ENCODE measurements at regions not wholly inside any gene's neighbourhood (a gene's known extent, or its start where the extent isn't known, plus 50 kb on each side); places are given as distances from the start of the nearest gene placed in this dataset.
"Not testable (repeated sequence)": the region's sequence is repeated elsewhere in the genome, so short reads cannot be mapped to it uniquely, and the experiment has no call there.

DNA sequence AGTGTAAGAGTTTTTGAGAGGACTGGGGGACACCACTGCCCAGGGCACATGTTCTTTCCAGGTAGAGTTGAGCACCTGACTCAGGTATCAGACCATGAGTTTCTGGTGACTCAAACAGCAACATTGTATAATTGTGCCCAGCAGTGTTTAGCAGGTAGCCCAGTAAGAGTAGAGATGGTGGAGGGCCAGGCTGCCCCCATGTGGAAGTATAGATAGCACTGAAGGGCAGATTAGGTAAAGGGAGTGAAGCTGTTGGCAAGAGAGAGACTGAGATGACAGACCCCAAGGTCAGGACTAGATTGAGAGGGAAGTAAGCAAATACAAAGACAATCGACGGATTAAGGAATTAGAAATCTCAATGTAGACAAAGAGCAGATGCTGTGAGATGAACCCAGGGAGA is 74.6 kb downstream of the TRIM42 start:
- no peak for DNase-seq

DNA sequence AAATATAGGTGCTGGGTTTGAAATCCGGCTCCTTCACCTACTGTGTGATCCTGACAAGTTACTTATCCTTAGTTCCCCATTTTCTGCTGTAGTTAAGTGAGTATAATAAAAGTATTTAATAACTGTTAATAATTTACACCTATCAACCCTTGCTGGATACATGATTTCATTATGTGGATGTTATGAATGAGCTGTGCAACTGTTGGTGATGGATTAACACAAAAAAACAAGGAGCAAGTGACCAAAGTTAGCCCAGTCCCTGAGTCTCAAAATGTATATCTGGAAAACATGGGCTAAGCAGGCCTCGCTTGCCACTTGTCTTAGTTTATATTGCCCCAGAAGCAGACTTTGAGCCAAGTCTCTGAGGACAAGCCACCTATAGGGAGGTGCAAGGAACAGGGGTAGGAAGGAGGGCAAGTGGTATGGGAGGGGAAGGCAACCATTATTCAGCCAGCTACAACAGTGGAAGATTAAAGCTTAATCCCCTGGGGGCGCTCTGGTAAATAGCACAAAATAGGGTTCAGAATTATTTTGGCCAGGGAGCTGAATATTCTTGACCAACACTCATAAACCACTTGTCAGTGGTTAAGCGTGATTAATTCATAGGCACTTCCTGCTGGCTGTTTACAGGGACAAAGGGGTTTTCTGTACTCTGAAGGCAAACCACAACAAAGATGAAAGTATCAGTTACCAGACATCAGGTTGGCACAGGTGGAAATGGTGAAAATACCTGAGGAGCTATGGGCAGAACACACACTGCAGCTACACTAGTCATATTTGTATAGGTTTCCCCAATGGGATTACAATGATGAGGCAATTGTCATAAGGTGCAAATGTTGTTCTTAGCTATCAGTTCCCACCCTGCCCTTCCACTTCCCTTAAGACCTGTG is 76.2 kb downstream of the TRIM42 start:
- no peak for DNase-seq

DNA sequence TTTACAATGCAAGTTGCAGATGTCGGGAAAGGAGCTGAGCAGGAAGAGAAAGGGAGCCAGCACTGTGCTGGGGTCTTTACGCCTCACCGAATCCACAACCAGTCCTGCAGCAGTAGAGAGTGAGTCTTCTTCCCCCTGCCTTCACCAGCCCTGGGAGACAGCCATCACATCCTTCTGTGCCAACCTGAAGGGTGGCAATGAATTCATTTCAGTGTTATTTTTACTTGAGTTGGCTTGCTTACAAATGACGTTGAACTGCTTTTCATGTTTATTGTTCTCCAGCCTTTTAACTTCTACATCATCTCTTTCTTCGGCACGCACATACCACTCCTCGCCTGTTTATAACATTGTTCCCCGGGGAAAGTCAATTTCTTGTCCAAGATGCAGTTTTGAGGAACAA is 77.1 kb downstream of the TRIM42 start:
- DNase-seq = no peak

DNA sequence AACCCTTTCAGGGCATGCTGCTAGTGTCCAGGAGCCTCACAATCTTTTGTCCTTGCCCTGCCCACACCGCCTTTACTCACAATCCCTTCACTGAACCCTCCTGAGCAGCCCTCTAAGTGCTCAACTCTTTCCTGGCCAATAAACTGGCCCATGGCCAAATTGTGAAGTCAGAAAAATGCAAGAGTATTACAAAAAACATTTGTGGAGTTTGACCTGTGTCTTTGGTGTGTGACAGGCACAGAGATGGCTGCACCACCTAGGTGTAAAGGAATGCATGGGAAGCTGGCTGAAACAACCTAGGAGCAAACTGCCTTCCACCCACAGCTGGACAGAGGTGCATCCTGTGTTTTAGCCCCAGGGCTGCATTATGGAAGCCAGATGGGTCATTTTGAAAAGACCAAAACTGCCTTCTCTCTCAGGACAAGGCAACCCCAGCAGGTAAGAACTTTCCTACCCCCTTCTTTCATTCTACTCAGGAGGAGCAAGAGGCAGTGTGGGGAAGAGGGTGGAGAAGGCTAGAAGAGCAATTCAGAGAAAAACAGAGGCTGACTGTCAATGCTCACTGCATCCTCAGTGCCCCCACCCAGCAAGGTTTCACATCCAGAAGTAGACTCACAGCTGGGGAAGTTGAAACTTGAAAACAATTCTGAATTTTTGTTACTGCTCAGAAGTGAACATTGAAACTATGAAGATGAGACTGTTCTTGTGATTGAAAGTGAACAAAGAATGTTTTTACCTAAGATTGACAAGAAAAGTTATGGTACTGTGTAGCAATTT is 78.6 kb downstream of the TRIM42 start:
- DNase-seq = no peak

GRCh38 chr3:140758791-140759444 is 81.1 kb downstream of the TRIM42 start:
- DNase-seq = no peak

- DNase-seq = no peak
Measured at GRCh38 chr3:140760324-140761075, 82.6 kb downstream of the TRIM42 start.

DNA sequence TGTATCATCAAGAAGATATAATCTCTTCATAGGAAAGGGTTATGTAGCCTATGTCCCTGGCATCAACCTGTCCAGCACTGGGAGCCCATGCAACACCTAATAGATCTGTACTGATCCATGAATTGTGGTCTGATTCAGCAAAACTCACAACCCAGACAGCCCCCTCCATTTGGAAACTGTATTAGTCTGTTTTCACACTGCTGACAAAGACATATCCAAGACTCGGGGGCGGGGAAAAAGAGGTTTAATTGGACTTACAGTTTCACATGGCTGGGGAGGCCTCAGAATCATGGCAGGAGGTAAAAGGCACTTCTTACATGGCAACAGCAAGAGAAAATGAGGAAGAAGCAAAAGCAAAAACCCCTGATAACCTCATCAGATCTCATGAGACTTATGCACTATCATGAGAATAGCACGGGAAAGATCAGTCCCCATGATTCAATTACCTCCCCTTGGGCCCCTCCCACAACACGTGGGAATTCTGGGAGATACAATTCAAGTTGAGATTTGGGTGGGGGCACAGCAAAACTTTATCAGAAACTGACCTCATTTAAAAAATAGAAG is 83.3 kb downstream of the TRIM42 start:
- DNase-seq = no peak

DNA sequence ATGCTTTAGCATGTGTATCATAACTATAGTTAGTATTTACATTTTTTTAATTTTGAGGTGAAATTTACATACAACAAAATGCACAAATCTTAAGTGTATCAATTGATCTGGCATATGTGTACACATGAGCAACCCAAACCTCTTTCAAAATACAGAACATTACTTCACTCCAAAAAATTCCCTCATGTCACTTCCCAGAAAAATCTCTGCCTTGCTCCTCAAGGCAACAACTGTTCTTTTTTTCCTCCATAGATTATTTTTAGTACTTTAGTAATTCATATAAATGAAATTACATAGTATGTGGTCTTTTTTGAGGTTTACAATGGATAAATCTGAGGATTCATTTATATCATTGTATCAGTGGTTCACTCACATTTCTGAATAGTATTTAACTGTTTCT is 84.9 kb downstream of the TRIM42 start:
- no peak for DNase-seq

GRCh38 chr3:140763532-140763931 is 85.7 kb downstream of the TRIM42 start:
- no peak for DNase-seq

- no peak for DNase-seq
Measured at GRCh38 chr3:140765246-140765645, 87.4 kb downstream of the TRIM42 start.

GRCh38 chr3:140766465-140766864 is 88.6 kb downstream of the TRIM42 start:
- no peak for DNase-seq

DNA sequence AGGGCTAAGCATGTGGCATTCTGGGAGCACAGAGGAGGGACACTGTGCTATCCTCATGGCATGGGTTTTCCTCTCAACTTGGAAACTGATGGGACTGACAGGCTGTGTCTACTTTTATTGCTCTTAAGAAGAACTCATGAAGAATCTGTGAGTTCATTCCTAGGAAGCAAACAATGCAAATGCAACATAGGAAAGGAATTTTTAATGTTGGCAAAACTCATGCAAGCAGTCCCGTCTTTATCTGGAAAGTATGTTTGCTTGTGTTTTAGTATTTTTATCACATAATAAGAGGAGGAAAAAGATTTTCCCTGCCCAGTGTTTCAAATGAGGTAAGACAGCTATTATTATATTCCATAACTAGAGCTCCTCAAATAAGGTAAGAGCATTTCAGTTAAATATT is 89.7 kb downstream of the TRIM42 start:
- DNase-seq = no peak

- DNase-seq = no peak
Measured at GRCh38 chr3:140768941-140769340, 91.1 kb downstream of the TRIM42 start.

DNA sequence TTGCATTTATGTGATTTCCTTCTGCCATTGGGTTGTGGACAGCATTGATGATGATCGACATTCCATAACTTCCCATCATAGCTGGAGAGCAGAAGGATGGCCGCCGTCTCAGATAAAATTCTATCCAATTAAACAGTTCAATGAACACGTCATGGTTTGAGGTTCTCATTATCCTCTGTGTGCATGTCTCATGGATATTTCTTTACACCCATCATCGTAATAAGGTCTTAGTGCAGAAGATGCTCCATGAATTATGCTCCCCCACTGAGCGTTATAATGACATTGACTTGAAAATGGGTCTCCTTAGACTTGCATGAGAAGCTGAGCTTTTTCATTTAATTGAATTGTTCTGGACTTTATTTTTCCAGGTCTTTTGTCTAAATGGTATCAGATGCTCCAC is 92.1 kb downstream of the TRIM42 start:
- DNase-seq = no peak

DNA sequence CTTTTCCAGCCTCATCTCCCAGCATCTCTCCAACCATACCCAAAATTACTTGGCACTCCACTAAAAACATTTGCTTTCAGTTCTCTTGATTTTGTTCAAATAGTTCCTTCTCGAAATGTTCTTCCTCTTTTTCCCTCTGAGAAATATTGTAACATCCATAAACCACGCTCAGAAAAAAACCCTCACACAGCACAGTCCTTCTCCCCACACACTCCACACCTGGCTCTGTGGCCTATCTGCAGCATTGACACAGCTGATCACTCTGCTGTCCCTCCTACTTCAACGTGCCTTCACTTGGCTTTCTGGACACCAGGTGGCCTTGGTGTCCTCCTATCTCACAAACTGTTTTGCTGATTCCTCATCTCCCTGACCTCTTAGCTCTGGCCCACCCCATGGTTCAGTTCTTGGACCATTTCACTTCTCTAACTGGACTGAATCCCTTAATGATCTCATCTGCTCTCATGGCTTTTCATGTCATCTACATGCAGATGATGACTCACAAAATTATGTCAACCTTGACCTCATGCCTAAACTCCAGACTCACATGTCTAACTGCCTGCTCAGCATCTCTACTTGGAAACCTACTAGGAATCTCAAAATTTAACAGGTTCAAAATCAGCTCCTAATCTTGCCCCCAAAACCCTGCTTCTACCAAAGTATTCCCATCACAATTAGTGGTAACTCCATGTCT is 93.3 kb downstream of the TRIM42 start:
- DNase-seq = no peak

GRCh38 chr3:140777631-140778233 is 99.9 kb downstream of the TRIM42 start:
- no peak for DNase-seq

- DNase-seq = no peak
Measured at GRCh38 chr3:140791368-140791767, 113.5 kb downstream of the TRIM42 start.

GRCh38 chr3:140794507-140794906 is 116.6 kb downstream of the TRIM42 start:
- no peak for DNase-seq

DNA sequence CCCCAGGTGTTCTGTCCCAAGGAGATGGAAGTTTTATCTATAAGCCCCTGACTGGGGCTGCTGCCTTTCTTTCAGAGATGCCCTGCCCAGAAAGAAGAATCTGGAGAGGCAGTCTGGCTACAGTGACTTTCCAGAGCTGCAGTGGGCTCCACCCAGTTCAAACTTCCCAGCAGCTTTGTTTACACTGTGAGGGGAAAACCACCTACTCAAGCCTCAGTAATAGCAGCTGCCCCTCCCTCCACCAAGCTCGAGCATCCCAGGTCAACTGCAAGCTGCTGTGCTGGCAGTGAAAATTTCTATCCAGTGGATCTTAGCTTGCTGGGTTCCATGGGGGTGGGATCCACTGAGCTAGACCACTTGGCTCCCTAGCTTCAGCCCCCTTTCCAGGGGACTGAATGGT is 125.0 kb downstream of the TRIM42 start:
- DNase-seq = not testable (repeated sequence)

GRCh38 chr3:140809316-140809715 is 131.5 kb downstream of the TRIM42 start:
- no peak for DNase-seq

Data from stimulated activated CD4-positive, alpha-beta T cell treated with anti-CD3 and anti-CD28 coated beads, Interleukin-1b, Interleukin-23, amount 100 ng/mL, for 48 hours (primary cell).